ENCODE measurements at regions not wholly inside any gene's neighbourhood (a gene's known extent, or its start where the extent isn't known, plus 50 kb on each side); places are given as distances from the start of the nearest gene placed in this dataset.

GRCh38 chr14:32255789-32256188 lies 52.7 kb upstream of the RNU6-8 start:
- TF ChIP-seq CTCF (IDR thresholded peaks at IDR 0.05) (no peak), POLR2A (IDR thresholded peaks at IDR 0.05) (no peak)
